ENCODE measurements at regions not wholly inside any gene's neighbourhood (a gene's known extent, or its start where the extent isn't known, plus 50 kb on each side); places are given as distances from the start of the nearest gene placed in this dataset.

DNA sequence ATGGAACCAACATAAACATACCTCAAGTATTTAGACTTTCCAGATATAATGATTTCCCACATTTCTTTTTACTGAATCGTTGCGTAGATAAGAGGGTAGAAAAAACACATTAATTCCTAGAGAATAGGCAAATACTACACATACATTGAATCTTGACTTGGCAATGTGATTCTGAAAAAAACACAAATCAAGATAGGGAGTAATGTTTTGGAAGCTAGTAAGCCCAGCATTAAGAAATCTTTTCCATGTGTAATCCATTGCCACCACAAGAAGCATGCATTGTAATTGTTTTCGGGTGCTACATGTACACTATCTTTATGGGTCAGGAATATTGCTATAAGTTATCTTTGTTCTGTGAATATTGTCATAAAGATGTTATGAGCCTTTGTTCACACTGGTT, 269.8 kb upstream of the PDGFD start:
- TF ChIP-seq ZSCAN32 (CRISPR knock-in tag; IDR thresholded peaks at IDR 0.05), result no peak
- TF ChIP-seq ZNF174 (CRISPR knock-in tag; IDR thresholded peaks at IDR 0.05), result no peak
- TF ChIP-seq, protein P1, sequence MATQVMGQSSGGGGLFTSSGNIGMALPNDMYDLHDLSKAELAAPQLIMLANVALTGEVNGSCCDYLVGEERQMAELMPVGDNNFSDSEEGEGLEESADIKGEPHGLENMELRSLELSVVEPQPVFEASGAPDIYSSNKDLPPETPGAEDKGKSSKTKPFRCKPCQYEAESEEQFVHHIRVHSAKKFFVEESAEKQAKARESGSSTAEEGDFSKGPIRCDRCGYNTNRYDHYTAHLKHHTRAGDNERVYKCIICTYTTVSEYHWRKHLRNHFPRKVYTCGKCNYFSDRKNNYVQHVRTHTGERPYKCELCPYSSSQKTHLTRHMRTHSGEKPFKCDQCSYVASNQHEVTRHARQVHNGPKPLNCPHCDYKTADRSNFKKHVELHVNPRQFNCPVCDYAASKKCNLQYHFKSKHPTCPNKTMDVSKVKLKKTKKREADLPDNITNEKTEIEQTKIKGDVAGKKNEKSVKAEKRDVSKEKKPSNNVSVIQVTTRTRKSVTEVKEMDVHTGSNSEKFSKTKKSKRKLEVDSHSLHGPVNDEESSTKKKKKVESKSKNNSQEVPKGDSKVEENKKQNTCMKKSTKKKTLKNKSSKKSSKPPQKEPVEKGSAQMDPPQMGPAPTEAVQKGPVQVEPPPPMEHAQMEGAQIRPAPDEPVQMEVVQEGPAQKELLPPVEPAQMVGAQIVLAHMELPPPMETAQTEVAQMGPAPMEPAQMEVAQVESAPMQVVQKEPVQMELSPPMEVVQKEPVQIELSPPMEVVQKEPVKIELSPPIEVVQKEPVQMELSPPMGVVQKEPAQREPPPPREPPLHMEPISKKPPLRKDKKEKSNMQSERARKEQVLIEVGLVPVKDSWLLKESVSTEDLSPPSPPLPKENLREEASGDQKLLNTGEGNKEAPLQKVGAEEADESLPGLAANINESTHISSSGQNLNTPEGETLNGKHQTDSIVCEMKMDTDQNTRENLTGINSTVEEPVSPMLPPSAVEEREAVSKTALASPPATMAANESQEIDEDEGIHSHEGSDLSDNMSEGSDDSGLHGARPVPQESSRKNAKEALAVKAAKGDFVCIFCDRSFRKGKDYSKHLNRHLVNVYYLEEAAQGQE (IDR thresholded peaks at IDR 0.05; ENCODE audit: borderline replicate concordance), result no peak
- TF ChIP-seq, protein P1 (CRISPR knock-in tag; IDR thresholded peaks at IDR 0.05; ENCODE audit: low read depth), result no peak
- no peak for TF ChIP-seq KDM1A (IDR thresholded peaks at IDR 0.05)

Measured in K562 (cell line).